Activated CD8-positive, alpha-beta memory T cell treated with anti-CD3 and anti-CD28 coated beads for 36 hours (primary cell): ENCODE measurements at regions not wholly inside any gene's neighbourhood (a gene's known extent, or its start where the extent isn't known, plus 50 kb on each side); places are given as distances from the start of the nearest gene placed in this dataset.

Experiments used
- CTCF ChIA-PET: fragments of 350-600 bp; sonication (Branson Sonifier 250); formaldehyde crosslinking; loops from one replicate; lab custom pipeline; 2021; ENCODE audit warnings: antibody characterized with exemption; lab: Charles Lee
- POLR2A ChIA-PET: fragments of 350-600 bp; sonication (Branson Sonifier 250); formaldehyde crosslinking; loops from one replicate; lab custom pipeline; 2021; ENCODE audit warnings: antibody characterized with exemption; lab: Charles Lee

DNA sequence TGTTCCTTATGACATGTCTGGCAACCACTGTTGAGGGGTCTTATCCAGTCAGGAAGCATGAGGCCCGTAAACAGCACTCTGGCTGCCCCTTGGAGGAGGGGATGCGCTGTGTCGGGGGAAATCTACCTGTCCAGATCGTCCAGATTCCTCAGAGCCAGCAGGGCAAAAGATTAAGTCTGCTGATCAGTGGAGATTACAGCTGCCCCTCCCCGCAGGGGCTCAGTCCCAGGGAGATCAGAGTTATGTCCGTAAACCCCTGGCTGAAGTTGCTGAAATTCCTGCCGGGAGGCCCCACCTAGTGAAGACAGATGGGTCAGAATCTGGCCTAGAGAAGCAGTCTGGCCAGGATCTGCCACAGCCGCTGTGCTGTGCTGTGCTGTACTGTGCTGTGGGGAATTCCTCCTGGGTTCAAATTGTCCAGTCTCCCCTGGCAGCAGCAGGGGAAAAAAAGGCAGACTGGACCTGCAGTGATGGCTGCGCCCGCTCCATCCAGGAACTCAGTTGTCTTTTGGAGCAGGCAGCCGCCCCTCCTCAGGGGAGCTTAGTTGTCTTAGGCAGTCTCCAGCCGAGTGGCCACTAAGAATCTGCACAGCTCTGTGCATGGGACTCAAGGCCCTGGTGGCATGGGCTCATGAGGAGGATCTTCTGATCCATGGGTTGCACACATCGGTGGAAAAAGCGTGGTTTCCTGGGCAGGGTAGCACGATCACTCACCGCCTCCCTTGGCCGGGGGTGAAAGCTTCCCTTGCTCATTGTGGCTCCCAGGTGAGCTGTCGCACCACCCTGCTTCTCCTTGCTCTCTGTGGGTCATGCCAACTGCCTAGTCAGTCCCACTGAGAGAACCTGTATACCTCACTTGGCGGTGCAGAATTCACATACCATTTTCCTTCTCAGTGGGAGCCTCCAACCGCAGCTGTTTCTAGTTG is 1368.8 kb upstream of the ADGRB3 start:
- ChIA-PET POLR2A (no interaction called here), CTCF (interaction anchor here (1.6 kb wide), 1 partner anchor 10 kb away, joined by 3 read pairs; no protein-coding TSS in a partner anchor)

DNA sequence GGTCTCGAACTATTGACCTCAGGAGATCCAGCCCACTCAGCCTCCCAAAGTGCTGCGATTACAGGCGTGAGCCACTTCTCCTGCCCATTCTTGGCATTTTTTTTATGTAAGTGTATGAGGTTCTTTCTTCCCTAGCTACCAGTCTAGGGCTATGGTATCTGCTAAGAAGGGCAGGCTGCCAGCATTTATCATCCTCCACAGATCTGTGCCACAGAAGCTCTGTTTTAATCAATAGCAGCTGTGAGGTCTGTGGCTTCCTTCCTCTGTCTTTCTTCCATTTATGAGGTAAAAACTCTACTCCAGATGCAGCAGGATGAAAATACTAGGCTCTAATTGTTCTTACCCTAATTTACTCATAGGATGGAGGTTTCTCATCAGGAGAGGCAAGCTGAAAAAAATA is 1382.4 kb upstream of the ADGRB3 start:
- ChIA-PET POLR2A (no interaction called here), CTCF (no interaction called here)

- ChIA-PET CTCF (no interaction called here), POLR2A (no interaction called here)
Measured at GRCh38 chr6:67248077-67248476, 1387.0 kb upstream of the ADGRB3 start.

GRCh38 chr6:67244037-67244436 is 1391.0 kb upstream of the ADGRB3 start:
- CTCF ChIA-PET, result no interaction called here
- POLR2A ChIA-PET, result no interaction called here

DNA sequence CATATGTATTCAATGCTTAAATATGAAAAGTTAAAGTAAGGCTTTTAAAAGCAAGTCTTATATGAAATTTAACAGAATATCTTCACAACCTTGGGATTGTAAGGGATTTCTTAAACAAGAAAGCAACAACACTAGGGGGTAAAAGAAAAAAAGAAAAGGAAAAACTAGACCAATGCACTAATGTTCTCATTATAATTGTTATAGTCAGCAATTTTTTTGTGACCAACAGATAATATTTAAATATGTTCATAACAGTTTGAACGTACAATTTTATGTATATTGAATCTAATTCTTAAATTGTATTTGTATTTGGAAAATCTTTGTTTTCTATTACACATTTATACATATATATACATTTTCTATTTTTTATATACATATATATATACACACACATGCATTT is 1397.8 kb upstream of the ADGRB3 start:
- POLR2A ChIA-PET, result no interaction called here
- CTCF ChIA-PET, result no interaction called here

- ChIA-PET CTCF (no interaction called here), POLR2A (no interaction called here)
Measured at GRCh38 chr6:67231092-67231491, 1404.0 kb upstream of the ADGRB3 start.

- CTCF ChIA-PET, result no interaction called here
- POLR2A ChIA-PET, result no interaction called here
Measured at GRCh38 chr6:67224989-67225388, 1410.1 kb upstream of the ADGRB3 start.

GRCh38 chr6:67221226-67221625 is 1413.9 kb upstream of the ADGRB3 start:
- POLR2A ChIA-PET, result no interaction called here
- CTCF ChIA-PET, result interaction anchor here (0.7 kb wide), 1 partner anchor 26 kb away, joined by 3 read pairs; no protein-coding TSS in a partner anchor

DNA sequence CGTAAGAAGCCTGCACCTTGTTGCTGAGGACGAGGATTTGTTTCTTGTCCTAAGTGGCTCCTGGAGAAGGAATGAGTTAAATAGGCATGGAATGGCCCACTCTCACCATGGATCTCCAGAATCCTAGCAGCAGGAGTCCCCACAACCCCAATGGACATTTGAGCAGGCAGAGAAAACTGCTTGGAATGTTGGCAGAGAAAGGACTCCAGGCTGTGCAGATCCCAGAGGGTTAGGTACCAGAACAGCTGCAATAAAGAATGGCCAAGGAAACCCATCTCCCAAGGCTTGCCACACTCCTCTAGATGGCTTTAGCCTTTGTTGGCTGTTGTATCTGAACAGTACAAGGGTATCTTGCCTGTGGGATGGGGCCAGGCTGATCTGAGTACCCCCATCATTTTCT is 1415.7 kb upstream of the ADGRB3 start:
- ChIA-PET CTCF (no interaction called here), POLR2A (no interaction called here)

GRCh38 chr6:67212584-67212983 is 1422.5 kb upstream of the ADGRB3 start:
- CTCF ChIA-PET, result no interaction called here

GRCh38 chr6:67210450-67210849 is 1424.6 kb upstream of the ADGRB3 start:
- CTCF ChIA-PET, result no interaction called here
- POLR2A ChIA-PET, result no interaction called here

More at GRCh38 chr6:67212584-67212983, 1422.5 kb upstream of the ADGRB3 start:
- POLR2A ChIA-PET, result no interaction called here

DNA sequence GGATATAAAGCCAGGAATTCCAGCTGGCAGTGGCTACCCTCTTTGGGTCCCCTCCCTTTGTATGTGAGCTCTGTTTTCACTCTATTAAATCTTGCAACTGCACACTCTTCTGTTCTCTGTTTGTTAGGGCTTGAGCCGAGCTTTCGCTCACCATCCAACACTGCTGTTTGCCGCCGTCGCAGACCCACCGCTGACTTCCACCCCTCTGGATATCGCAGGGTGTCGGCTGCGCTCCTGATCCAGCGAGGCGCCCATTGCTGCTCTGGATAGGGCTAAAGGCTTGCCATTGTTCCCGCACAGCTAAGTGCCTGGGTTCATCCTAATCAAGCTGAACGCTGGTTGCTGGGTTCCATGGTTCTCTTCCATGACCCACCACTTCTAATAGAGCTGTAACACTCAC is 1433.5 kb upstream of the ADGRB3 start:
- ChIA-PET POLR2A (no interaction called here), CTCF (no interaction called here)

DNA sequence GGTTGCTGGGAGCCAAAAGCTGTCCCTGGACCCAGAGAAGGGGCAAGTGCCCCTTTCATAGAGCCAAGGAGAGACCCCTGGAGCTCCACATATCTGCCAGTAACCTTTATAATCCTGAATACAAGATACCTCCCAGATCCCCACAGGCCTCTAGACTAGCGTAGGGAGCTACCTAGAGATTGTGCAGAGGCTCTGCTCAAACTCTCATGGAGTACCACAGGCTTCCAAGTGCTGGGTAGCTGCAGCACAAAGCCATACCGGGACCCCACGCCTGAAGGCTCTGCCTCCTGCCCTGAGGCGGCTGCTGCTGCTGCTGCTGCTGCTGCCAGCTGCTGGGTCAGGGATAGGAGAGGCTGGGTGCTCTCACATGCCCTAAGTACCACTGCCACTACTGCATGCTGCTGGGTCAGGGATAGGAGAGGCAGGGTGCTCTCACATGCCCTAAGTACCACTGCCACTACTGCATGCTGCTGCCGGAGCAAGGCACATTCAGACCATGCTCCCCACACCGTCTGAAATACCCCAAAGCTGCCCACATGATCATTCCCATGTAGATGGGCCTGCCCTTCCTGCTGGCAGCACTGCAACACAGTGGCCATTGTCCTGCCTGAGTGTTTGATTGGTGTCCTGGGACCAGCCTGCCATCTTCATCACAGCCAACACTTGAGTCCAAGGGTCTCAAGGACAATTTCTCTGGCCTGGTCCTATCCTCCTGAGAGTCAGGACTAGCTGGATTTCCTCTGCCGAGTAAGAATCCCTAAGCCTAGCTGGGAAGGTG is 1434.3 kb upstream of the ADGRB3 start:
- ChIA-PET CTCF (no interaction called here), POLR2A (no interaction called here)

GRCh38 chr6:67199425-67199824 is 1435.7 kb upstream of the ADGRB3 start:
- POLR2A ChIA-PET, result no interaction called here
- CTCF ChIA-PET, result no interaction called here

DNA sequence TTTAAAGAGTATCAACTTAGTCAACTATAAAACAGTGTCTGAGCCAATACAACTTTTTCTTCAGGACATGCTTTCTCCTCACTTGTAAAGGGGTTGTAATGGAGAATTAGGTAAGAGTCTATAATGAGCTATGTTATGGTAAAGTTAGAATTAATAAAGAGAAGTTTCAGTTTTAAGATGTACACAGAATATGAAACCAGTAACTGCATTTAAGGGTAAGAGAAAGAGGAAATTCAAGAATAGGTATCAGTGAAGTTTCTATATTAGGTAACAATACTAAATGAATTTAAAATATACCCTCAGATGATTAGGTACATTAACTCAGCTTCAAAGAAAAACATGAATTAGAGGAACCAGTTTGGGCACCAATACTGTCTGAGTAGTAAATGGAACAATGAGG is 1444.3 kb upstream of the ADGRB3 start:
- ChIA-PET CTCF (no interaction called here), POLR2A (no interaction called here)

GRCh38 chr6:67184405-67184804 is 1450.7 kb upstream of the ADGRB3 start:
- POLR2A ChIA-PET, result no interaction called here

DNA sequence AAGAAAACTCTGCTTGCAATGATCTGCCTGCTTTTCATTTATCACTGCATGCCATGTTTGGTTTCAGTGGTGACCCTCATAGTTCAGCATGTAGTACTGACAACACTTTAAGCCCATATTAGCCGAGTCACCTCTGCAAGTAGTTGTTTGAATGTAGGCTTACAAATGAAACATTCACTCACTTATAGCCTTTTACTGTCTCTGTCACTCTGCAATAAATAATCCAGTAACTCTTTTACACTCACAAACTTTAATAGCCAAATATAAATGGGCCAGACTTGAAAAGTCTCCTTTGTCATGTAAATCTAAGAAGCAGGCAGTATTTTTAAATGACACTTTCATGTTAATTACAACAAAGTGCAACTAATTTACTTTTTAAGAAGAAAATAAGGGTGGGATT is 1460.0 kb upstream of the ADGRB3 start:
- POLR2A ChIA-PET, result no interaction called here
- CTCF ChIA-PET, result no interaction called here

More at GRCh38 chr6:67184405-67184804, 1450.7 kb upstream of the ADGRB3 start:
- CTCF ChIA-PET, result no interaction called here

DNA sequence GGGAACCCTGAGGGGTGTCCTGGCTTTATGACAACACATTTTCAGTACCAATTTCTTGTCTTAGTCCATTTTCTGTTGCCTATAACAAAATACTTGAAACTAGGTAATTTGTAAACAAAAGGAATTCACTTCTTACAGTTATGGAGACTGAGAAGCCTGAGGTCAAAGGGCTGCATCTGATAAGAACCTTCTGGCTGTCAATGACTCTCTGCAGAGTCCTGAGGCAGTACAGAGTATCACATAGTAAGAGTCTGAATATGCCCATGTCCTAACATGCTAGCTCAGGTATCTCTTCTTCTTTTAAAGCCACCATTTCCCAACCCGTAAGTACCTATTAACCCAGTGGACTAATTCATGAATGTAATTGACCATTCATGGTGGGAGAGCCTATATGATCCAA is 1458.6 kb upstream of the EYS start:
- CTCF ChIA-PET, result no interaction called here
- POLR2A ChIA-PET, result no interaction called here

DNA sequence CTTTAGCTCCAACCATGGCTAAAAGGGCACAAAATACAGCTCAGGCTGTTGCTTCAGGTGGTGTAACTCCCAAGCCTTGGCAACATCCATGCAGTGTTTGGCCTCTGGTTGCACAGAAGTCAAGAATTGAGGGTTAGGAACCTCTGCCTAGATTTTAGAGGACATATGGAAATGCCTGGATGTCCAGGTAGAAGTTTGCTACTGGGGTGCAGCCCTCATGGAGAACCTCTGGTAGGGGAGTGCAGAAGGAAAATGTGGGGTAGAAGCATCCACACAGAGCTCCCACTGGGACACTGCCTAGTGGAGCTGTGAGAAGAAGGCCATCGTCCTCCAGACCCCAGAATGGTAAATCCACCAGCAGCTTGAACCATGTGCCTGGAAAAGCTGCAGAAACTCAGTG is 1453.8 kb upstream of the EYS start:
- POLR2A ChIA-PET, result no interaction called here
- CTCF ChIA-PET, result no interaction called here

DNA sequence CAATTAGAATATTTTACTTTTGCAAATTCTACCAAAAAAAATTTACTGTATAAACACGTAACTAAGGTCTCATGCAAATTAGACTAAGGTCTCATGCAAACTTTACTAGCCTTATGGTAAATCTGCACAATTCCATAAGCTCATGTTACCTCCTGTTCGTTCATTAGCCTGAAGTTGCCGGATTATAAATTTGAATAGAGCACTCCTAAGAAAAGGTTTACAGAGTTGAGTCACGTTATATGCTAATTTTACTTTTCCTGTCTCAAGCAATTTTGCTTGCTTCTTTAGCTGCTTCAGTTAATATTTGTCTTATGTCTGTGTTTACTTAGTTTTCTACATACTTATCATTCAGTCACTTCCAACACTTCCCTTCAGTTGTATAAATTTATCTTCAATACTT is 1434.0 kb upstream of the EYS start:
- ChIA-PET POLR2A (no interaction called here), CTCF (no interaction called here)

DNA sequence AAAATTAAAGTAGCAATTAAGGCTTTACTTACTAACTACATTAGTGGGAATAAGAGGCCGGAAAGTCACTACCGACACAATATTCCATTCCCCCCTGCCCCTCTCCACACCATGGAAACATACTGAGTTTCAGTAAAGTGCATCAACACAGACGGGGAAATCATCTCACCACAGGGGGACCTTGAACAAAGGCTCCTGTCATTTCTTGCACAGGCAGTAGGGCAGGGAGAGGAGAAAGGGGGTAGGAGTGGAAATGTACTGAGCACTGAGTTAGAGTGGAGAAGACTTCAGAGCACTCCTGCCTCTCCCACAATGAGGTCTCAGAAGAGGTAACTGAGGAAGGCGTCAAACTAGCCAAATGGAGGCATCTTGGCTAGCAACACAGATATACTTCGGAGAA is 1426.9 kb upstream of the EYS start:
- POLR2A ChIA-PET, result no interaction called here
- CTCF ChIA-PET, result no interaction called here
